Left lung (tissue), 4 donors: ENCODE measurements at regions not wholly inside any gene's neighbourhood (a gene's known extent, or its start where the extent isn't known, plus 50 kb on each side); places are given as distances from the start of the nearest gene placed in this dataset.

Experiments
- ATAC-seq: fragments of 200-7000 bp; cut with Tn5 transposase; one replicate; pipeline ENCODE4 v1.9.1; 2020; ENCODE audit warnings: moderate library complexity
- DNase-seq, 4 donors: peaks; one replicate each; pipeline ENCODE4 v3.0.0-alpha.2; 2013 to 2020
- H3K27ac ChIP-seq, 2 donors: fragments of 200-600 bp; sonication (generic) in 1 of 2; one replicate each; pipeline versions ENCODE4 v1.5.0 to v1.8.0; 2020 to 2021
- H3K27me3 ChIP-seq, 2 donors: fragments of 200-600 bp; sonication (generic) in 1 of 2; one replicate each; pipeline versions ENCODE4 v1.5.0 to v1.8.0; 2020 to 2021
- H3K36me3 ChIP-seq, 2 donors: fragments of 200-600 bp; sonication (generic) in 1 of 2; one replicate each; pipeline versions ENCODE4 v1.5.0 to v1.8.0; 2020 to 2021
- H3K4me1 ChIP-seq, 2 donors: fragments of 200-600 bp; one replicate each; pipeline ENCODE4 v1.8.0; 2021
- H3K4me3 ChIP-seq, 2 donors: fragments of 200-600 bp; sonication (generic) in 1 of 2; one replicate each; pipeline versions ENCODE4 v1.5.0 to v1.8.0; 2020 to 2021; ENCODE audit warnings: mild to moderate bottlenecking in 1 of 2
- H3K9me3 ChIP-seq, 2 donors: fragments of 200-600 bp; sonication (generic) in 1 of 2; one replicate each; pipeline versions ENCODE4 v1.5.0 to v1.8.0; 2020 to 2021
- intact Hi-C, 2 donors: fragments of 100-400 bp; cut with DNase I; formaldehyde crosslinking; loops; one replicate each; pipeline versions ENCODE4 v1.11.2 to v1.14.2; 2022
- TF ChIP-seq, protein P1 (sequence below), 2 donors: fragments of 200-600 bp; sonication (generic) in 1 of 2; IDR thresholded peaks; one replicate each; pipeline versions ENCODE4 v1.5.0 to v1.8.0; 2021; ENCODE audit warnings: antibody characterized with exemption in 2 of 2
- donor health status: DM: no; HTN: yes; CAD: no.
- donor health status: DM: no; HTN: no; CAD: no.

DNA sequence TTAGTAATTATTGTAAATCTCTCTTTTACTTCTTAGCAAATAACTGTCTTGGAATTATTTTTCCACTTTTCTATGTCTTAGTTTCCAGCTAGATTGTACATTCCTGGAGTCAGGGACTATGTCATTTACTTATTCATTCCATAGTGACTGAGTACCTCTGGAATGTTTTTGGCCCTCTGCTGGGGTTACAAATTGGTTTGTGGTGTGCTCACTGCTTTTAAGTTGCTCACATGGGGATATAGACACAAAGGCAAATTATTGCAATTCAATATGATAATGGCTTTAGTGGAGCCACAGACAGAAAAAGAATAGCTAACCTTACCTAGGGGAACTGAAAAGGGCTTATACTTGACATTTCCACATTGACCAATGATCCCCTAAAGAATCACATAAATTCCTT, 63.7 kb upstream of the PDGFRA start:
- Histone ChIP-seq H3K27ac (no peak overlapping the region), H3K4me3 (no peak overlapping the region), H3K4me1 (no peaks in the 10 kb centered on the region), H3K9me3 (peaks cover 0 to under 1% of the 10 kb centered on the region in 2 donors), H3K27me3 (peaks cover 0 to 5% of the 10 kb centered on the region in 2 donors), H3K36me3 (no peaks in the 10 kb centered on the region)
- no peak for DNase-seq
- ATAC-seq, result peak; percentile 66
- intact Hi-C loops, result no loop called here
- TF ChIP-seq, protein P1, sequence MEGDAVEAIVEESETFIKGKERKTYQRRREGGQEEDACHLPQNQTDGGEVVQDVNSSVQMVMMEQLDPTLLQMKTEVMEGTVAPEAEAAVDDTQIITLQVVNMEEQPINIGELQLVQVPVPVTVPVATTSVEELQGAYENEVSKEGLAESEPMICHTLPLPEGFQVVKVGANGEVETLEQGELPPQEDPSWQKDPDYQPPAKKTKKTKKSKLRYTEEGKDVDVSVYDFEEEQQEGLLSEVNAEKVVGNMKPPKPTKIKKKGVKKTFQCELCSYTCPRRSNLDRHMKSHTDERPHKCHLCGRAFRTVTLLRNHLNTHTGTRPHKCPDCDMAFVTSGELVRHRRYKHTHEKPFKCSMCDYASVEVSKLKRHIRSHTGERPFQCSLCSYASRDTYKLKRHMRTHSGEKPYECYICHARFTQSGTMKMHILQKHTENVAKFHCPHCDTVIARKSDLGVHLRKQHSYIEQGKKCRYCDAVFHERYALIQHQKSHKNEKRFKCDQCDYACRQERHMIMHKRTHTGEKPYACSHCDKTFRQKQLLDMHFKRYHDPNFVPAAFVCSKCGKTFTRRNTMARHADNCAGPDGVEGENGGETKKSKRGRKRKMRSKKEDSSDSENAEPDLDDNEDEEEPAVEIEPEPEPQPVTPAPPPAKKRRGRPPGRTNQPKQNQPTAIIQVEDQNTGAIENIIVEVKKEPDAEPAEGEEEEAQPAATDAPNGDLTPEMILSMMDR (IDR thresholded peaks at IDR 0.05), result no peak

DNA sequence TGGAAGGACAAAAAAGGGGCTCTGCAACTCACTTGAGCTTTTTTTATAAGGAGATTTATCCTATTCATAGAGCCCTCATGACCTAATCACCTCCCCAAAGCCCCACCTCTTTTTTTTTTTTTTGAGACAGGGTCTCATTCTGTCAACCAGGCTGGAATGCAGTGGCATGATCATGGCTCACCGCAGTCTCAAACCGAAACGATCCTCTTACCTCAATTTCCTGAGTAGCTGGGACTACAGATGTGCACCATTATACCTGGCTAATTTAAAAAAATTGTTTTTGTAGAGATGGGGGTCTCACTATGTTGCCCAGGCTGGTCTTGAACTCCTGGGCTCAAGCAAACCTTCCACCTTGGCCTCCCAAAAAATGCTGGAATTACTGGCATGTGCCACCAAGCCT, 61.6 kb upstream of the PDGFRA start:
- intact Hi-C loops, result no loop called here
- ATAC-seq, result no peak

DNA sequence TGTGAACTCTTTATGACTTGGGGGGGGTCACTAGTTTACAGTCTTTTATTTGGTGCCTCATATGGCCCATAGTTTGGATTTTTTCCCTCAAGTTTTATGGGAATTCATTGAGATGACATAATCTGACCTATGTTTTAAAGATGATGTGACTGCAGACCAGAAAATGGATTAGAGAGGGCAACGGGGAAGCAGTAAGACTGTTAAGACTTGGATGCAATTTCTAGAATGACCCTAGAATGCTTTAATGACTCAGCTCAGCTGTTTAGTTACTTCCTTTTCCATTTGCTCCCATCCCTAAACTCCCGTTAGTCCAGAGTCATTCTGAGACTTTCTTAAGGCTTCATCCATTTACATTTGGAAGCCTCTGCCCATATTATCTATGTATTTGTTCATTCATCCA, 59.9 kb upstream of the PDGFRA start:
- no peaks in the 10 kb centered on the region for H3K9me3 ChIP-seq
- H3K4me3 ChIP-seq, result no peak overlapping the region

More for the DNA sequence above, 61.6 kb upstream of the PDGFRA start:
- H3K9me3 ChIP-seq, result no peaks in the 10 kb centered on the region
- H3K27ac ChIP-seq, result no peak overlapping the region
- TF ChIP-seq, protein P1 (IDR thresholded peaks at IDR 0.05), result no peak
- no peaks in the 10 kb centered on the region for H3K4me1 ChIP-seq
- no peaks in the 10 kb centered on the region for H3K36me3 ChIP-seq
- peaks cover 0 to 5% of the 10 kb centered on the region in 2 donors for H3K27me3 ChIP-seq
- no peak overlapping the region for H3K4me3 ChIP-seq
- no peak for DNase-seq

DNA sequence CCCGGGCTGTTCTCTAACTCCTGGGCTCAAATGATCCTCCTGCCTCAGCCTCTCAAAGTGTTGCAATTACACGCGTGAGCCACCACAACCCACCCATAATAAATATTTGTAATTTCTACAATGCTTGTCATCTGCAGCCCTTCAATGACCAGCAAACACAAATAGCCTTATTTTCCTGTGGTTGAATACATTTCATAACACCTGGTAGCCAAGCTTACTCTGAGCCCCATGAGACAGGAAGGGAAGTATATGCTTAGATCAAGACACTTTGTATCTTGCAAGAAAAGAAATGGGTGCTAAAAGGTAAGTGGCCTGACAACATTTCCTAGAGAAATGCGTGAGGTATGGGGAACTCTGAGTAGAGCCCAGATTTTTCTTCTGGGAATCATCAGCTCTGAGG, 56.9 kb upstream of the PDGFRA start:
- H3K4me3 ChIP-seq, result no peak overlapping the region
- ATAC-seq (no peak), DNase-seq (no peak)
- peaks cover 0 to 3% of the 10 kb centered on the region in 2 donors for H3K27me3 ChIP-seq
- H3K4me1 ChIP-seq, result no peaks in the 10 kb centered on the region
- no peaks in the 10 kb centered on the region for H3K36me3 ChIP-seq
- no peak overlapping the region for H3K27ac ChIP-seq
- TF ChIP-seq, protein P1 (IDR thresholded peaks at IDR 0.05), result no peak
- intact Hi-C loops, result no loop called here
- H3K9me3 ChIP-seq, result no peaks in the 10 kb centered on the region

More for the DNA sequence above, 59.9 kb upstream of the PDGFRA start:
- ATAC-seq, result no peak
- Histone ChIP-seq H3K4me1 (no peaks in the 10 kb centered on the region), H3K36me3 (no peaks in the 10 kb centered on the region), H3K27me3 (peaks cover 0 to 5% of the 10 kb centered on the region in 2 donors), H3K27ac (no peak overlapping the region)
- TF ChIP-seq, protein P1 (IDR thresholded peaks at IDR 0.05), result no peak
- no peak for DNase-seq
- intact Hi-C loops, result no loop called here

DNA sequence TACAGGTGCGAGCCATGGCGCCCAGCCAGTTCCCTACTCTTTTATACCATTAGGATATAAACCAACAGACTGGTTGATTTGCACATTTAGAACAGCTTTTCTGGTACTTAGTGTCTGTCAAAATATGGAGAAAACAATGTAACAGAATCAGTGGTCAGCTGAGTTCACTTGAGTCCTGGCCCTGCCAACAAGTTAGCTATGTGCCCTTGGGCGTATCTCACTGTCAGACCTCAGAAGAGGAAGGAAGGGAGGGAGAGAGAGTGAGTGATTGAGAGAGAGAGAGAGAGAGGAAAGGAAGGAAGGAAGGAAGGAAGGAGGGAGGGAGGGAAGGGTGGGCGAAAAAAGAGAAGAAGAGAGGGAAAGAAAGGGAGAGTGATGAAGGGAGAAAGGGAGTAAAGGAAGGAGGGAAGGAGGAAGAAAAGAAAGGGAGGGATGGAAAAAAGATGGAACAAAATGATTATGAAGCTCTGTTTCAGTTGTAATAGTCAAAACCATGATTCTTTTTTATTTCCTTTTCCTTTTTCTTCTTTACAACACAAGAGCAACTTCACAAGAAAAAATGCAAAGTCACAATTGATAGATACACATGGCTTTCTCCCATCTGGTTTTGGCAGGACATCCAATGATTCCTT, 55.7 kb upstream of the PDGFRA start:
- Histone ChIP-seq H3K36me3 (no peaks in the 10 kb centered on the region), H3K4me1 (no peaks in the 10 kb centered on the region), H3K4me3 (no peak overlapping the region), H3K9me3 (no peaks in the 10 kb centered on the region), H3K27me3 (no peaks in the 10 kb centered on the region), H3K27ac (no peak overlapping the region)
- TF ChIP-seq, protein P1 (IDR thresholded peaks at IDR 0.05), result no peak
- intact Hi-C loops, result no loop called here
- ATAC-seq, result no peak
- no peak for DNase-seq
